GM18498 (cell line): ENCODE measurements at regions not wholly inside any gene's neighbourhood (a gene's known extent, or its start where the extent isn't known, plus 50 kb on each side); places are given as distances from the start of the nearest gene placed in this dataset.

Experiments
- ATAC-seq: cut with Tn5 transposase; IDR thresholded peaks from one replicate; pipeline ENCODE4 v1.9.1; 2021; ENCODE audit warnings: mild to moderate bottlenecking, moderate library complexity; ENCODE audit not compliant: unreplicated experiment

GRCh38 chr9:690517-691111, 150.9 kb upstream of the DMRT1 start:
- ATAC-seq: no peak

GRCh38 chr9:691825-692400, 149.6 kb upstream of the DMRT1 start:
- ATAC-seq: no peak

DNA sequence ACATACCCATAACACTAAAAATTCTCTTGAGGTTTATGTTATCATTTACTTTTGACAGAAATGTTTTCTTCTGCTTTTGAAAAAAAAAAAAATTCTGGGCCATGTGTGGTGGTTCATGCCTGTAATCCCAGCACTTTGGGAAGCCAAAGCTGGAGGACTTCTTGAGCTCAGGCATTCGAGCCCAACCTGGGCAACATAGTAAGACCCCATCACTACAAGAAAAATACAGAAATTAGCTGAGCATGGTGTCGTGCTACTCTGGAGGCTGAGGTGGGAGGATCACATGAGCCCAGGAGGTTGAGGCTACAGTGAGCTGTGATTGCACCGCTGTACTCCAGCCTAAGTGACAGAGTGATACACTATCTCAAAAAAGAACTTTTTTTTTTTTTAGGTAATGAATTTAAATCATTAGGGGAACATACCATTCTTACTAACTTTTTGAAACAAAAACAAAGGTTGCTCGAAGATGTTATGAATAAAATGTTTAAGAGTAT, 148.8 kb upstream of the DMRT1 start:
- ATAC-seq: no peak

DNA sequence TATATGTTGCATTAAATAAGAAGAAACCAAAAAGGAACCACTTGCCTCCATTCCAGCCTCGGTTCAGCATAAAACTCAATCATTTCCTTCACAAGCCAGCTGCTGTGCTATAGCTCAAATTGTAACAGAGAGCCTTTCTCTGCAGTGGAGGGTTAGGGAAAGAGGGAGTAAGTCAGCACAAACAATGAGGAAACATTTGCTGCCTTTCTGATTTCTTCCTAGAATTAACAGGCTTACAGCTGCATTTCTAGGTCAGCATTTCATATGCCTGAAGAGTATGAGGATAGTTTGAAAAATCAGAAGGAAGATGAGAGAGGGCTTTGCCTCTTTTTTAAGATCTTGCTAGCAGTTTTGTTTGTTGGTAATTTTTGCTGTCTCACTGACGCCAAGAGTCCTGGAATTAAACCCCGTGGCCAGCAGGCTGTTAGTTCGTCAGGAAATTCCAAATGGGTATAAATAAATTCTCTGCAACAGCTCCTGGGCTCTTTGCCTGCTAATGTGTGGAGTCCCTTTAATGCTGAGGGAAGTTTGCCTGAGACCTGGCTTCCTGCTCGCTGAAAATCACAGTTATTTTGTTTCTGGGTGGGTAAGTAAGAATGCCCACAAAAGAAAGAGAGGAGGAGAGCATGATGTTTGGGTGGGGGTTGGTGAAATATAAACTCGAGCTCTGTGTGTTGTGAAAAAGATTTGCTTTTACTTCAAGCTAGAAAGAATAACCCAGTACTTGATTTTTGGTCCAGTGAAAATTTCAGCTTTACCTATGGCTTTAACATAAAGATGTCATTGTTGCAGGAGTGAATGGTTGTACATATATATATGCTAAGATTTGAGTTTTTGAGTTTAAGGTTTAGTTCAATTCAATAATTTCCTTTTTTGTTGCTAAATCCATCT, 148.1 kb upstream of the DMRT1 start:
- no peak for ATAC-seq

DNA sequence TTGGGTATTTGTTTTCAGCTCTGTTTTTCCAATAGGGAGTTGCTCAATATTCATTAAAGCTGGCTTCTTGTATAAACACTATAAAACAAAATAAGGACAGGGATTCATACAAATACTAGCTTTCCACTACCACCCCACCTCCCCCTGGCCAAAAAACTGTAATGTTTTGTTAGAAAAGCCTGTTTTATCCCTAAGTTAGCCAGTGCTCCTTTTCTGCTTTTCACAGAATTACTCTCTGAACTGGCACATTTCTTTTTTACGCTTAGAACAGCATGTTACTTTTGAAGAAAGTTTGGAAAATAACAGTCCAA, 147.4 kb upstream of the DMRT1 start:
- ATAC-seq: no peak

DNA sequence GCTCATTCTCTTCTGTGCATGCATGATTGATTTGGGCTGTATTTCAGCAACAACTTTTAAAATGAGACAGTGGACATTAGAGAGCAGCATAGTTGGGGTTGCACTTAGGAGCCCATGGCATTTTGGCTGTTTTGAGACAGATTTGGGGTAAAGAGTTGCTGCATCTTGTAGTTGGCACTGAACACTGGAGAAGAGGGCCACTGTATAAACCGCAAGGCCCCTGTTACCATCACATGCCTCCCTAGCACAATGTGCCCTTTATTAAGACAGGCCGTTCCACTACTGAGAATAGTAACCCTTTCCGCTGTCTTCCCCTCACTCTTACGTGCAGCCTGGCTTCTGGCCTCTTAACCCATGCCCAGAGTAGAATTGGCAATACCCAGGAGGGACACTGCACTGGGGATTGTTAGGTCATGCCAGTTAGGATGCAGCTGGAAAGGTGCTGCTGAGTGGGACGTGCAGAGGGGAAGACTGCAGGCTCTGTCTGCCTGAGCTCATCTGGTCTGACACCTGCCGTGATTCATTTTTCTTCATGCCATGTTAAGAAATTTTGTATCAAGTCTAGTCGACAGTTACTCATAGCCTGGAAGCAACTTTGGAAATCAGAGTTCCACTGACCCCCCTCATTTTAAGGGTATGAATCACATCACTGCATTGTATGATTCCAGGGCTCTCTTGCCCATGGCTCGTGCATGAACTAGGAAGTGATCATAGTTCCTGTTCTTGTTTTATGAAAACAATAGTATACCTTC, 146.9 kb upstream of the DMRT1 start:
- ATAC-seq: no peak

DNA sequence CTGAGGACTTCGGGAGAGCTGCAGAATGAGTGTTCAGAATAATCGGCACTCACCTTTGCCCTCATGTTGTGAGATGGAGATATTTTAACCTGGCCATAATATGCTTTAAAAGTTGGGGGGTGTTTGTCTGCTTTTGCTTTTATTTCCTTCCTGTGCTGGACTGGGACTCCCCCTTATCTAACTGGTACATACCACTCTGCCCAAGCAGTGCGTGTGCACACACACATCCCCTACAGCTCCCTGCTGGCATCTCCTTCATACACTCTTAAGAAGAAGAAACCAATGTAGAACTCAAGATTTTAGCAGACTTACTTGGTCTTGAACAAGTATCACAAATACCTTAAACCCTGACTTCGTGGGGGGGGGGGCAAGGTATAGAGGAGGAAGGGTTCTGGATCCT, 146.2 kb upstream of the DMRT1 start:
- ATAC-seq: no peak

- ATAC-seq: no peak
Observed at GRCh38 chr9:696332-697323, 144.9 kb upstream of the DMRT1 start.

DNA sequence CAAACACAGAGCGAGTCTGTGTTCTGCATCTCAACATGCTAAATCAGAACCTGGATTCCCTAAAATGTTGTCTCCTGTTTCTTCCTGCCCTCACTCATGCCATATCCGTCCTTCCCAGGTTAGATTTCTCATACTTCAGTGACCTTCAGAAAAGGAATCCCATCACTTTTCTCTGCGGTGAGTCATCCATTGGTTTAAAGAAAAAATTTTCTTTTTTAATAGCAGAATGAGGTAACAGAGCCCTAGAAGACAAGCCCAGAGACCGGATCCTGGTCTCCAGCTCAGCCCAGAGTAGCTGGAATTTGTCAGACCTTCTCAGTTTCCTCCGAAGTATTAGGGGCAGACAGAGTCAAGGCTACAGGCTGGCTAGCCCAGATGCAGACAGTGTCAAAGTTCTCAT, 143.2 kb upstream of the DMRT1 start:
- no peak for ATAC-seq

GRCh38 chr9:698954-699353, 142.5 kb upstream of the DMRT1 start:
- ATAC-seq: no peak

DNA sequence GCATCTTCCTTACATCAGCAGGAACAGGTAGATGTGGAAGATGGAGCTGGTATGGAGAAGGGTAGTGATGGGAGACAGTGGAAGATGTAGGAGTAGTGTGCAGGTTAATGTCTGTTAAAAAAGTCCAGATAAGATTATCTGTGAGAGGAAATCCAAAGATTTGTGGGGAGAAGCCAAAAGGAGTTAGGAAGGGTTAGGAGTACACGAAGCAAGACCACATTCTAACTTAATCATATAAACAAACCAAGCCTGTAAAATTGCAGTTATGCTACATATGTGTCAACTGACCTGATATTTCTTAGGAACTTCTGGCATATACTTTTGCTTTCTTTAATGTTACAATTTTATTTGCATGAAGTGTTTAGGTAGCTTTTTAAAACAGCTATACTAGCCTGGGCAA, 142.1 kb upstream of the DMRT1 start:
- no peak for ATAC-seq

DNA sequence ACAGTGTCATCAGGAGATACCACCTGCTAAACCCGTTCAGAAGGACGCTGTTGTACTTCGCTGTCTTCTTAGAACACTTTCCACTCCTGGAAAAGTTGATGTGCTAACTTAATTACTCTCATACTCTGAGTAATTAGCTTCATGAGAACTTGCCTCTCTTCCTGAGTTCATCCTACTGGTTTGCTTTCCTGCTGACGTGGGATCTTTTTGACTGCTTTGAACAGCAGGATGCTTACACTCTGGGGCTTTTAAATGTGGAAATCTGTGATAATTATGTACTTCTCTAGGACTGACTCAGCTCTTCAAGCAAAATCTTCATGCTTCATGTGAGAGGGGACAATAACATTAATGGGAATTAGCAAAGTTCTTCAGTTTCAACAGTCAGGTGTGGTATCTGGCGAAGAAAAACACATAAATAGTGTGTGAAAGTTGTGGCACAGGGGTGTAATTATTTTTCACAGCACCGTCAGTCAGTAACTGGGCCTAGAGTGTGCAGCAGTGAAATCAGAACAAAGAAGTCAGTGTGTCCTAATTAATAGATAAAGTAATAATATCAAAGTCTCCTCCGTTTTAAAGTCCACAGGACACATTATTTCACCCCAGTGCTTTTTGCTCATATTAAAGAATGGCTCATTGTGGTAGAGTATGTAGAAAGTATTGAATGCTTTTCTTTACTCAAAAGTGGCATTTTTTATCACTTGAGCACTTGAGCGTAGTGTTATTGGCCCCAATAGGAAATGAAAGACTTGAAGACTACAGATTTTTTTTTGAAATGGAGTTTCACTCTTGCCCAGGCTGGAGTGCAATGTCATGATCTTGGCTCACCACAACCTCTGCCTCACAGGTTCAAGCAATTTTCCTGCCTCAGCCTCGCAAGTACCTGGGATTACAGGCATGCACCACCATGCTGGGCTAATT, 140.9 kb upstream of the DMRT1 start:
- no peak for ATAC-seq

GRCh38 chr9:703392-703791, 138.1 kb upstream of the DMRT1 start:
- ATAC-seq: no peak

DNA sequence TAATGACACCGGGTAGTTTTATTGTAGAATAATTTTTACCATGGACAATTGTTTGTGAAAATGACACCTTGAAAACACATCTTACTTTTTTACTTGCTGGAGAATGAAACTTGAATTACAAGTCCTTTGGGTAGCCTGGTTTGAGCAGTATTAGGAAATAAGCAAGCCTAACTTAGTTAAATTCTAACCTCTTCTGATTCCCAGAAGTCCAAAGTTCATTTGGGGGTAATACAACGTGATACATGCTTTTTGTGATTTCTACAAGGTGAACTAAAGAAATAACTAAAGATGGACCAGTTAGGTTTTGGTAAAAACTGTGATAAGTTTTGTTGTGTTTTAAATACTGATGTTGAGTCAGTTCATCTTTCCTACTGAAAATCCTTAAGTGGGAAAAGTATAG, 135.4 kb upstream of the DMRT1 start:
- ATAC-seq: no peak

DNA sequence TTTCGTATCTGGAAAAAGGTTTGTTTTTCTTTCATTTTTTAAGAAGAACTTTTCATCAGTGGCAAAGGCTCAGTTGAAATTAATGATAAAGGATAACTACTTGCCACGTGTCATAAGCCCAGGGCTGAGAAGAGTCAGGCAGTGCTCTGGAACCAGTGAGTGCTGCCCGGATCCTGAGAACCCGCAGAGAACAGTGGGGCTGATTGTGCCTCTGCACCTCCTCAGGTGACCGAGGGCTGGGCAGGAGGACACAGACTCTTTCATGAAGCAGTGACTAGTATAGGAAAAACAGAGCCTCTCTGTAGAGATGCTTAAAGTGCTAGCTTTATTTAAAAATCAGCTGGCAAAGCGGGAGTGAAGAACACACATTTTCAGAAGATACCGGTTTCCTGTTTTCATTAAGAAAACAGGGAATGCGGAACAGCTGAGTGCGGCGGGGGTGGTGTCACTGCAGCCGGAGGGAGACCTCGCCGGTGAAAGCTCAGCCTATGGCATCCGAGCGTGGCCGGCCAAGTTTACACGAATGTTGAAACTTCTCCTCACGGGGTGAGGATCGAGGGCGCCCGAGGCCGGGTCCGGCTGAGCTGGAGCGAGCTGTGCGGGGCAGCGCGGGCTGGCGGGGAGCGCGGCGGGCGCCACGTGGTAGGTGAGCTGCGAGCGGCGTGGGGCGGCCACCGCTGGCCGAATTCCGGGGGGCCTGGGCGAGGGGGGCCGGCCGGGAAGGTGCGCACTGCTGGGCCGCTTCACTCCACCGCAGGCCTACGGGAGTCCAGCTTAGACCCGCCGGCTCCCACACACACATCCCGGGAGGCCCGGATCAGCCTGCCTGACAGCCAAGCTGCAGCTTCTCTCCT, 134.7 kb upstream of the DMRT1 start:
- peak; percentile 50 for ATAC-seq

GRCh38 chr9:708182-708550, 133.3 kb upstream of the DMRT1 start:
- ATAC-seq: no peak

- ATAC-seq: no peak
Observed at GRCh38 chr9:708551-709432, 132.7 kb upstream of the DMRT1 start.
